ENCODE measurements at regions not wholly inside any gene's neighbourhood (a gene's known extent, or its start where the extent isn't known, plus 50 kb on each side); places are given as distances from the start of the nearest gene placed in this dataset.

GRCh38 chrX:44080083-44080482 is 106.9 kb upstream of the NDP start:
- TF ChIP-seq, protein P1, sequence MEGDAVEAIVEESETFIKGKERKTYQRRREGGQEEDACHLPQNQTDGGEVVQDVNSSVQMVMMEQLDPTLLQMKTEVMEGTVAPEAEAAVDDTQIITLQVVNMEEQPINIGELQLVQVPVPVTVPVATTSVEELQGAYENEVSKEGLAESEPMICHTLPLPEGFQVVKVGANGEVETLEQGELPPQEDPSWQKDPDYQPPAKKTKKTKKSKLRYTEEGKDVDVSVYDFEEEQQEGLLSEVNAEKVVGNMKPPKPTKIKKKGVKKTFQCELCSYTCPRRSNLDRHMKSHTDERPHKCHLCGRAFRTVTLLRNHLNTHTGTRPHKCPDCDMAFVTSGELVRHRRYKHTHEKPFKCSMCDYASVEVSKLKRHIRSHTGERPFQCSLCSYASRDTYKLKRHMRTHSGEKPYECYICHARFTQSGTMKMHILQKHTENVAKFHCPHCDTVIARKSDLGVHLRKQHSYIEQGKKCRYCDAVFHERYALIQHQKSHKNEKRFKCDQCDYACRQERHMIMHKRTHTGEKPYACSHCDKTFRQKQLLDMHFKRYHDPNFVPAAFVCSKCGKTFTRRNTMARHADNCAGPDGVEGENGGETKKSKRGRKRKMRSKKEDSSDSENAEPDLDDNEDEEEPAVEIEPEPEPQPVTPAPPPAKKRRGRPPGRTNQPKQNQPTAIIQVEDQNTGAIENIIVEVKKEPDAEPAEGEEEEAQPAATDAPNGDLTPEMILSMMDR (IDR thresholded peaks at IDR 0.05) = no peak
- TF ChIP-seq POLR2A (IDR thresholded peaks at IDR 0.05) = no peak
